Smooth muscle cell (in vitro differentiated cells): ENCODE measurements at regions not wholly inside any gene's neighbourhood (a gene's known extent, or its start where the extent isn't known, plus 50 kb on each side); places are given as distances from the start of the nearest gene placed in this dataset.

Experiments
- DNase-seq: peaks from one replicate; lab custom pipeline; 2025; ENCODE audit not compliant: unreplicated experiment; lab: John Stamatoyannopoulos, UW
- H2AFZ ChIP-seq: fragments of 200-600 bp; sonication (generic); 2 replicates; pipeline ENCODE4 v1.6.0; 2016; ENCODE audit warnings: antibody characterized with exemption, low read depth, mild to moderate bottlenecking
- H3F3A ChIP-seq: fragments of 200-600 bp; sonication (generic); 2 replicates; pipeline ENCODE4 v1.6.0; 2017; ENCODE audit warnings: antibody characterized with exemption, low read depth
- H3K27ac ChIP-seq: fragments of 200-600 bp; sonication (generic); 2 replicates; pipeline ENCODE4 v1.5.1; 2016; ENCODE audit warnings: low read depth, mild to moderate bottlenecking
- H3K27me3 ChIP-seq: fragments of 200-600 bp; sonication (generic); 2 replicates; pipeline ENCODE4 v1.6.1; 2016; ENCODE audit warnings: low read depth, mild to moderate bottlenecking
- H3K36me3 ChIP-seq: fragments of 200-600 bp; sonication (generic); 2 replicates; pipeline ENCODE4 v1.5.1; 2016; ENCODE audit warnings: low read depth
- H3K4me1 ChIP-seq: fragments of 200-600 bp; sonication (generic); 2 replicates; pipeline ENCODE4 v1.5.1; 2016; ENCODE audit warnings: low read depth
- H3K4me2 ChIP-seq: fragments of 200-600 bp; sonication (generic); 2 replicates; pipeline ENCODE4 v1.6.0; 2016; ENCODE audit warnings: mild to moderate bottlenecking
- H3K4me3 ChIP-seq: fragments of 200-600 bp; sonication (generic); 2 replicates; pipeline ENCODE4 v1.5.1; 2016; ENCODE audit warnings: mild to moderate bottlenecking
- H3K79me2 ChIP-seq: fragments of 200-600 bp; sonication (generic); 2 replicates; pipeline ENCODE4 v1.6.0; 2016; ENCODE audit warnings: low read depth, mild to moderate bottlenecking
- H3K9ac ChIP-seq: fragments of 200-600 bp; sonication (generic); 2 replicates; pipeline ENCODE4 v1.6.0; 2016; ENCODE audit warnings: low read depth
- H3K9me3 ChIP-seq: fragments of 200-600 bp; sonication (generic); replicated peaks from 2 replicates; pipeline ENCODE4 v1.5.1; 2016; ENCODE audit warnings: low read depth
- H4K20me1 ChIP-seq: fragments of 200-600 bp; sonication (generic); 2 replicates; pipeline ENCODE4 v1.6.0; 2016; ENCODE audit warnings: low read depth
- CTCF ChIP-seq: fragments of 200-600 bp; sonication (generic); IDR thresholded peaks from 2 replicates; pipeline ENCODE4 v1.5.1; 2017; ENCODE audit warnings: borderline replicate concordance, mild to moderate bottlenecking, antibody characterized with exemption; ENCODE audit not compliant: insufficient read depth, poor library complexity, severe bottlenecking
- WGBS: methylation state at CpG from one replicate; pipeline ENCODE4 v1.1.7; 2016; ENCODE audit warnings: low lambda C conversion rate; 5-methylcytosine and 5-hydroxymethylcytosine counted together

- Histone ChIP-seq H3K27me3 (no peaks in the 10 kb centered on the region), H3K9ac (no peak overlapping the region), H3F3A (no peaks in the 10 kb centered on the region), H3K9me3 (no peaks in the 10 kb centered on the region), H3K4me3 (no peak overlapping the region), H3K27ac (no peak overlapping the region), H3K79me2 (no peaks in the 10 kb centered on the region), H3K4me2 (no peak overlapping the region), H4K20me1 (no peaks in the 10 kb centered on the region), H3K4me1 (no peaks in the 10 kb centered on the region), H2AFZ (no peak overlapping the region), H3K36me3 (no peaks in the 10 kb centered on the region)
- TF ChIP-seq CTCF, result no peak
- WGBS, result 13% methylated on average over 1 of the region's 1 CpG
- no peak for DNase-seq
These were observed 144.1 kb downstream of the CETN3 start for GRCh38 chr5:90265545-90265857.

- Histone ChIP-seq H3K9ac (no peak overlapping the region), H3K27ac (no peak overlapping the region), H3K9me3 (no peaks in the 10 kb centered on the region), H3K4me2 (peak overlapping the region; percentile 46), H2AFZ (no peak overlapping the region), H3K36me3 (no peaks in the 10 kb centered on the region), H4K20me1 (no peaks in the 10 kb centered on the region), H3F3A (no peaks in the 10 kb centered on the region), H3K4me1 (no peaks in the 10 kb centered on the region), H3K4me3 (no peak overlapping the region), H3K27me3 (no peaks in the 10 kb centered on the region), H3K79me2 (no peaks in the 10 kb centered on the region)
- DNase-seq, result peak; percentile 3
- WGBS, result 31% methylated on average over 9 of the region's 9 CpGs
- TF ChIP-seq CTCF, result peak; percentile 98
These were observed 144.6 kb downstream of the CETN3 start for GRCh38 chr5:90264689-90265544.

GRCh38 chr5:90263102-90263820, 146.3 kb downstream of the CETN3 start:
- WGBS, result 86% methylated on average over 12 of the region's 12 CpGs
- Histone ChIP-seq H4K20me1 (no peaks in the 10 kb centered on the region), H2AFZ (no peak overlapping the region), H3K9me3 (no peaks in the 10 kb centered on the region), H3K4me3 (no peak overlapping the region), H3K27ac (no peak overlapping the region), H3K4me1 (no peaks in the 10 kb centered on the region), H3K79me2 (no peaks in the 10 kb centered on the region), H3K4me2 (no peak overlapping the region), H3K9ac (no peak overlapping the region), H3K27me3 (no peaks in the 10 kb centered on the region), H3K36me3 (no peaks in the 10 kb centered on the region), H3F3A (no peaks in the 10 kb centered on the region)
- DNase-seq, result no peak
- no peak for TF ChIP-seq CTCF
